OCI-LY3 (cell line): ENCODE measurements at regions not wholly inside any gene's neighbourhood (a gene's known extent, or its start where the extent isn't known, plus 50 kb on each side); places are given as distances from the start of the nearest gene placed in this dataset.

Source experiments
- H2AFZ ChIP-seq: fragments of 200-600, 300-600 bp; shearing (Covaris generic); 2 replicates; pipeline ENCODE4 v1.6.0; 2014; ENCODE audit warnings: antibody characterized with exemption, low read depth, low read length
- H3K27ac ChIP-seq: fragments of 200-600, 300-600 bp; sonication (generic); 2 replicates; pipeline ENCODE4 v1.5.1; 2014; ENCODE audit warnings: mild to moderate bottlenecking, low read length, moderate library complexity, mixed read lengths
- H3K27me3 ChIP-seq: fragments of 200-600, 300-600 bp; sonication (generic); 2 replicates; pipeline ENCODE4 v1.6.1; 2014; ENCODE audit warnings: low read depth, low read length, mixed read lengths
- H3K36me3 ChIP-seq: fragments of 200-600, 300-600 bp; sonication (generic); replicated peaks from 2 replicates; pipeline ENCODE3; 2014; ENCODE audit warnings: low read depth, low read length, mixed read lengths
- H3K4me1 ChIP-seq: fragments of 300-600, 200-600 bp; sonication (generic); 2 replicates; pipeline ENCODE4 v1.6.1; 2014; ENCODE audit warnings: low read length, mixed read lengths
- H3K4me2 ChIP-seq: fragments of 200-600, 300-600 bp; sonication (generic); 2 replicates; pipeline ENCODE4 v1.6.1; 2014; ENCODE audit warnings: low read length, mixed read lengths
- H3K4me3 ChIP-seq: fragments of 300-600, 200-600 bp; sonication (generic); 2 replicates; pipeline ENCODE4 v1.5.1; 2014; ENCODE audit warnings: antibody characterized with exemption, mild to moderate bottlenecking, low read length, moderate library complexity
- H3K79me2 ChIP-seq: fragments of 300-600, 200-600 bp; shearing (Covaris generic); 2 replicates; pipeline ENCODE4 v1.6.1; 2014; ENCODE audit warnings: mild to moderate bottlenecking, low read length, mixed read lengths
- H3K9ac ChIP-seq: fragments of 300-600, 200-600 bp; shearing (Covaris generic); 2 replicates; pipeline ENCODE4 v1.6.0; 2014; ENCODE audit warnings: mild to moderate bottlenecking, low read length, moderate library complexity
- H3K9me3 ChIP-seq: fragments of 200-600, 300-600 bp; shearing (Covaris generic); 2 replicates; pipeline ENCODE4 v1.6.1; 2014; ENCODE audit warnings: low read length, mixed read lengths; ENCODE audit not compliant: insufficient read depth
- H4K20me1 ChIP-seq: fragments of 200-600, 300-600 bp; sonication (generic); 2 replicates; pipeline ENCODE4 v1.6.1; 2016; ENCODE audit warnings: low read length, mixed read lengths; ENCODE audit not compliant: insufficient read depth
- EZH2phosphoT487 ChIP-seq: fragments of 200-600 bp; shearing (Covaris generic); IDR thresholded peaks from 2 replicates; pipeline ENCODE4 v1.6.1; 2018; ENCODE audit warnings: antibody characterized with exemption, mixed run types, low read depth
- TF ChIP-seq, protein P1 (sequence below): fragments of 200-600, 300-600 bp; sonication (generic); IDR thresholded peaks from 2 replicates; pipeline ENCODE4 v1.5.1; 2014; ENCODE audit warnings: antibody characterized with exemption, low read length, low read depth

DNA sequence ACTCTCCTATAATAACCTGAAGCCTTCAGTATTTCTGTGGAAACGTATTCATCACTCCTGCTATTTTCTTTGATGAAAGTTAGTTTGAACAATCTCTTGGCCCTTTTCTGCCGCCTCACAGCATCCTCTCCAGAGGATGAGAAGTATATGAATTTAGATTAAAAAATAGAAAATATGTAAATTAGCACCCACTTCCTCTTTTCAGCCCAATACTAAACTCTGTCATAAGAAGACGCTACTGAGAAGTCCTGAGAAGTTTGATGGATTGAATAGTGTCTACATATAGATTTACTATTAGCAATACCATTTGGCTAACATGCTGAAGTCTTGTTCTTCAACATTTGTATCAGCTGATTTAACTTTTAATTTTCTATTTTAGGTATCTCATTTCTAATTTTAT is 526.4 kb upstream of the SPHKAP start:
- H3K27ac ChIP-seq = no peak overlapping the region
- H3K9me3 ChIP-seq = no peaks in the 10 kb centered on the region
- TF ChIP-seq, protein P1, sequence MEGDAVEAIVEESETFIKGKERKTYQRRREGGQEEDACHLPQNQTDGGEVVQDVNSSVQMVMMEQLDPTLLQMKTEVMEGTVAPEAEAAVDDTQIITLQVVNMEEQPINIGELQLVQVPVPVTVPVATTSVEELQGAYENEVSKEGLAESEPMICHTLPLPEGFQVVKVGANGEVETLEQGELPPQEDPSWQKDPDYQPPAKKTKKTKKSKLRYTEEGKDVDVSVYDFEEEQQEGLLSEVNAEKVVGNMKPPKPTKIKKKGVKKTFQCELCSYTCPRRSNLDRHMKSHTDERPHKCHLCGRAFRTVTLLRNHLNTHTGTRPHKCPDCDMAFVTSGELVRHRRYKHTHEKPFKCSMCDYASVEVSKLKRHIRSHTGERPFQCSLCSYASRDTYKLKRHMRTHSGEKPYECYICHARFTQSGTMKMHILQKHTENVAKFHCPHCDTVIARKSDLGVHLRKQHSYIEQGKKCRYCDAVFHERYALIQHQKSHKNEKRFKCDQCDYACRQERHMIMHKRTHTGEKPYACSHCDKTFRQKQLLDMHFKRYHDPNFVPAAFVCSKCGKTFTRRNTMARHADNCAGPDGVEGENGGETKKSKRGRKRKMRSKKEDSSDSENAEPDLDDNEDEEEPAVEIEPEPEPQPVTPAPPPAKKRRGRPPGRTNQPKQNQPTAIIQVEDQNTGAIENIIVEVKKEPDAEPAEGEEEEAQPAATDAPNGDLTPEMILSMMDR = no peak
- TF ChIP-seq EZH2phosphoT487 = no peak
- H3K27me3 ChIP-seq = no peaks in the 10 kb centered on the region
- no peaks in the 10 kb centered on the region for H3K4me1 ChIP-seq
- H3K4me2 ChIP-seq = no peak overlapping the region
- no peaks in the 10 kb centered on the region for H4K20me1 ChIP-seq
- H3K36me3 ChIP-seq = no peaks in the 10 kb centered on the region
- H3K9ac ChIP-seq = no peak overlapping the region
- no peaks in the 10 kb centered on the region for H3K79me2 ChIP-seq
- no peak overlapping the region for H3K4me3 ChIP-seq
- H2AFZ ChIP-seq = no peak overlapping the region

DNA sequence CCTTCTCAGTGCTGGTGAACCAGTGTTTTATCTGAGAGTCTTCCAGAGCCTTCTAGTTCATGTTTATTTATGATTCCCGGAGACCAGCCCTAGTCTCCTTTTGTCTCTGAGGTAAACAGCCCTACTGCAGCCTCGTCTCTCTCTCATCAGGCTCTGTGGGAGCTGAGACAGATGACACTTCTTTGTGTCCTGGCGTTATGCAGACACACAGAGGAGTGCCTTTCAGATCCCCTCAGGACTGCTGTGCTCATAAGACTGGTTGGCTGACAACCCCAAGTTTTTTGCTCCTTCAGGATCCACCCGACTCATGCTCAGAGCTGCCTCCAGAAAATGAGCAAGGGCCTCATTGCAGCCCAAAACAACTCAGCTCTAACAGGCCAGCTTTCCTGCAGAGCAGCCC is 523.8 kb upstream of the SPHKAP start:
- no peak overlapping the region for H3K27ac ChIP-seq
- no peak overlapping the region for H3K9ac ChIP-seq
- TF ChIP-seq, protein P1 = no peak
- TF ChIP-seq EZH2phosphoT487 = no peak
- no peaks in the 10 kb centered on the region for H3K79me2 ChIP-seq
- no peaks in the 10 kb centered on the region for H3K9me3 ChIP-seq
- H2AFZ ChIP-seq = no peak overlapping the region
- H3K36me3 ChIP-seq = no peaks in the 10 kb centered on the region
- no peaks in the 10 kb centered on the region for H3K27me3 ChIP-seq
- no peak overlapping the region for H3K4me3 ChIP-seq
- no peaks in the 10 kb centered on the region for H4K20me1 ChIP-seq
- H3K4me2 ChIP-seq = no peak overlapping the region
- no peaks in the 10 kb centered on the region for H3K4me1 ChIP-seq

DNA sequence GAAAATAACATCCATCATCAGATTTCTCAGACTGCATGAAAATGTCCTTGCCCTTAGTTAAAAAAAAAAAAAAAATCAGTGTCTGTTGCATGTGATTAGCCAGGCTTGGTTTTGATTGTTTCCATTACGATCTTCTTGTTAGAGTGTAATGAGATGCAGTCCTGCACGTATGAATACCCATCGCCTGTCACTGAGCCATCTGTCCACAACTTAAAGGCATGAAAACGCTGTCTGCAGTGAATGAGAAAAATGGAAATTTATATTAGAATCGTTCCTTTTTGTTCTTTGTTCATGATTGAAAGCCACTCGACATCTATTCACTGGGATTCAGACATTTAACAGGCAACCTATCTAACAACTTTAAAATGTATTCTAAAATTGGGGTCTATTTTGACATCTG is 521.7 kb upstream of the SPHKAP start:
- H3K36me3 ChIP-seq = no peaks in the 10 kb centered on the region
- no peaks in the 10 kb centered on the region for H3K4me1 ChIP-seq
- no peaks in the 10 kb centered on the region for H3K9me3 ChIP-seq
- H3K27ac ChIP-seq = no peak overlapping the region
- no peak overlapping the region for H2AFZ ChIP-seq
- TF ChIP-seq, protein P1 = no peak
- TF ChIP-seq EZH2phosphoT487 = no peak
- no peaks in the 10 kb centered on the region for H3K27me3 ChIP-seq
- H3K4me3 ChIP-seq = no peak overlapping the region
- H3K9ac ChIP-seq = no peak overlapping the region
- H4K20me1 ChIP-seq = no peaks in the 10 kb centered on the region
- no peak overlapping the region for H3K4me2 ChIP-seq
- H3K79me2 ChIP-seq = no peaks in the 10 kb centered on the region

DNA sequence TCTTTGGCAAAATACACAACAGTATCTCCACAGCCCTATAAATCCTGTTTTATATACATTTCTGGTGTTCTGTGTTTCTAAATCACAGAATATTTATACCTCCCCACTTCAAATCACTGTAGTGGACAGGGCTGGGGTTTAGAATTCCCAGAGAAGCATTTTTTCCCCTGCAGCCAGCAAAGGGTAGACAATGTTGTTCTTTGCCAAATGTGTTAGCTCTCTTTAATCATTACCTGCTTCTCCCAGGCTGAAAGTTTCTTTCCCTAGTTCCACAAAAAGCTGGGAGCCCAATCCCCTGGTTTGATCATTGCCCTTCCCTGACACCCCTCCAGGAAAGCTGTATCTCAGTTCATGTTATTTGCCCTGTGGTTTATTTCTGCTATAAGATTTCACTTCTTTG is 520.0 kb upstream of the SPHKAP start:
- H2AFZ ChIP-seq = no peak overlapping the region
- no peak overlapping the region for H3K4me3 ChIP-seq
- no peak overlapping the region for H3K9ac ChIP-seq
- H3K27me3 ChIP-seq = no peaks in the 10 kb centered on the region
- no peaks in the 10 kb centered on the region for H4K20me1 ChIP-seq
- no peak overlapping the region for H3K27ac ChIP-seq
- H3K4me1 ChIP-seq = no peaks in the 10 kb centered on the region
- no peak overlapping the region for H3K4me2 ChIP-seq
- H3K79me2 ChIP-seq = no peaks in the 10 kb centered on the region
- no peaks in the 10 kb centered on the region for H3K36me3 ChIP-seq
- TF ChIP-seq EZH2phosphoT487 = no peak
- TF ChIP-seq, protein P1 = no peak
- no peaks in the 10 kb centered on the region for H3K9me3 ChIP-seq
